Activated T-cell treated with anti-CD3 and anti-CD28 coated beads for 4 hours (primary cell): ENCODE measurements at regions not wholly inside any gene's neighbourhood (a gene's known extent, or its start where the extent isn't known, plus 50 kb on each side); places are given as distances from the start of the nearest gene placed in this dataset.

Experiments
- DNase-seq: peaks from one replicate; pipeline ENCODE4 v3.0.0-alpha.2; 2020

- DNase-seq, result no peak
Measured at GRCh38 chr5:71872311-71872864, 153.3 kb downstream of the CARTPT start.

- no peak for DNase-seq
Measured at GRCh38 chr5:71873191-71873591, 154.1 kb downstream of the CARTPT start.

GRCh38 chr5:71874521-71874920 is 155.4 kb downstream of the CARTPT start:
- DNase-seq, result no peak

- no peak for DNase-seq
Measured at GRCh38 chr5:71877511-71877910, 158.4 kb downstream of the CARTPT start.

- no peak for DNase-seq
Measured at GRCh38 chr5:71880536-71880935, 161.5 kb downstream of the CARTPT start.

- DNase-seq, result no peak
Measured at GRCh38 chr5:71882826-71883741, 164.0 kb downstream of the CARTPT start.

- DNase-seq, result no peak
Measured at GRCh38 chr5:71883742-71884103, 164.6 kb downstream of the CARTPT start.

GRCh38 chr5:71884926-71885325 is 165.9 kb downstream of the CARTPT start:
- no peak for DNase-seq

GRCh38 chr5:71886406-71886805 is 167.3 kb downstream of the CARTPT start:
- DNase-seq, result no peak

GRCh38 chr5:71887680-71888079 is 168.6 kb downstream of the CARTPT start:
- no peak for DNase-seq

GRCh38 chr5:71891406-71891805 is 172.3 kb downstream of the CARTPT start:
- no peak for DNase-seq

GRCh38 chr5:71891856-71892255 is 172.8 kb downstream of the CARTPT start:
- no peak for DNase-seq

- no peak for DNase-seq
Measured at GRCh38 chr5:71892641-71893365, 173.7 kb downstream of the CARTPT start.

- no peak for DNase-seq
Measured at GRCh38 chr5:71893451-71893850, 174.4 kb downstream of the CARTPT start.

GRCh38 chr5:71894091-71894490 is 175.0 kb downstream of the CARTPT start:
- no peak for DNase-seq

- no peak for DNase-seq
Measured at GRCh38 chr5:71895546-71895945, 176.5 kb downstream of the CARTPT start.

- no peak for DNase-seq
Measured at GRCh38 chr5:71899865-71900342, 180.8 kb downstream of the CARTPT start.

- DNase-seq, result no peak
Measured at GRCh38 chr5:71903808-71904207, 184.7 kb downstream of the CARTPT start.

GRCh38 chr5:71904852-71905251 is 185.8 kb downstream of the CARTPT start:
- DNase-seq, result no peak

GRCh38 chr5:71905834-71906711 is 187.0 kb downstream of the CARTPT start:
- no peak for DNase-seq

- no peak for DNase-seq
Measured at GRCh38 chr5:71907001-71907588, 188.0 kb downstream of the CARTPT start.

GRCh38 chr5:71907608-71908145 is 188.6 kb downstream of the CARTPT start:
- no peak for DNase-seq
